ENCODE measurements at regions not wholly inside any gene's neighbourhood (a gene's known extent, or its start where the extent isn't known, plus 50 kb on each side); places are given as distances from the start of the nearest gene placed in this dataset.

- Histone ChIP-seq H3K36me3 (ENCODE audit: control insufficient read depth in 2 of 2, extremely low read depth in 1 of 2, insufficient read depth in 2 of 2, low read length in 2 of 2) (no peaks in the 10 kb centered on the region), H3K79me2 (ENCODE audit: control insufficient read depth, insufficient read depth, low read length) (no peaks in the 10 kb centered on the region), H2AFZ (ENCODE audit: low read depth, low read length) (no peak overlapping the region), H3K4me2 (ENCODE audit: insufficient read depth, low read length) (no peak overlapping the region), H3K27me3 (ENCODE audit: control insufficient read depth in 2 of 2, insufficient read depth in 2 of 2, low read length in 2 of 2) (peaks cover 0 to 2% of the 10 kb centered on the region in 2 experiments), H3K4me3 (replicated peaks in 1 of 3; ENCODE audit: insufficient read depth in 1 of 3, low read depth in 1 of 3, low read length in 3 of 3) (no peak overlapping the region), H3K9me1 (replicated peaks; ENCODE audit: control insufficient read depth, extremely low read depth, insufficient read depth, low read length) (no peaks in the 10 kb centered on the region), H3K27ac (ENCODE audit: insufficient read depth, low read depth, low read length) (no peak overlapping the region), H4K20me1 (replicated peaks; ENCODE audit: control insufficient read depth, extremely low read depth, insufficient read depth, low read length) (no peaks in the 10 kb centered on the region), H3K9me3 (replicated peaks; ENCODE audit: control insufficient read depth, insufficient read depth, low read length) (no peaks in the 10 kb centered on the region), H3K4me1 (ENCODE audit: control insufficient read depth, extremely low read depth, insufficient read depth, low read length) (peaks cover 15% of the 10 kb centered on the region), H3K9ac (replicated peaks; ENCODE audit: extremely low read depth, insufficient read depth, low read length) (no peak overlapping the region)
- FAIRE-seq = no peak
- ChIA-PET CTCF (interaction anchor here (2.8 to 3.4 kb wide), 2 partner anchors 8 to 162 kb away, joined by 10 to 18 read pairs; no protein-coding TSS in a partner anchor), POLR2A (no interaction called here)
- DNase-seq (ENCODE audit: low read depth, low spot score) = no peak
- dilution Hi-C loops (cut with MboI; ENCODE audit: extremely low pct_ligation_motif_present, low sequenced_read_pairs) (no loop called here), intact Hi-C loops (cut with micrococcal nuclease) (no loop called here)
- no peak for TF ChIP-seq POLR2AphosphoS5 (IDR thresholded peaks at IDR 0.05; ENCODE audit: insufficient read depth, low read depth, low read length)
- no peak for TF ChIP-seq FOS (IDR thresholded peaks at IDR 0.05; ENCODE audit: borderline replicate concordance, insufficient read depth, low read length)
- no peak for TF ChIP-seq MAX (IDR thresholded peaks at IDR 0.05; ENCODE audit: insufficient read depth, insufficient read length)
- no peak for TF ChIP-seq EZH2 (IDR thresholded peaks at IDR 0.05; ENCODE audit: borderline replicate concordance, low read depth, low read length, severe bottlenecking)
- TF ChIP-seq GATA2 (IDR thresholded peaks at IDR 0.05; ENCODE audit: insufficient read depth, insufficient read length, low read depth, low read length) = no peak
- no peak for TF ChIP-seq MYC (IDR thresholded peaks at IDR 0.05; ENCODE audit: low read depth, low read length)
- TF ChIP-seq CTCF (IDR thresholded peaks at IDR 0.05; ENCODE audit: extremely low read depth in 1 of 2, insufficient read depth in 1 of 2, low read depth in 1 of 2, low read length in 2 of 2) = no peak
- no peak for TF ChIP-seq POLR2A (IDR thresholded peaks at IDR 0.05; ENCODE audit: low read depth, low read length)
- TF ChIP-seq JUN (IDR thresholded peaks at IDR 0.05; ENCODE audit: borderline replicate concordance, insufficient read depth, insufficient read length, low read depth) = no peak
- no TSS peak for BruUV-seq (replicated peaks)
Measured at GRCh38 chr2:234296991-234297390, 199.9 kb downstream of the ARL4C start.
